HepG2 (cell line): ENCODE measurements at regions not wholly inside any gene's neighbourhood (a gene's known extent, or its start where the extent isn't known, plus 50 kb on each side); places are given as distances from the start of the nearest gene placed in this dataset.

Source experiments
- ATAC-seq: fragments of 200-7000 bp; cut with Tn5 transposase; 3 replicates; pipeline ENCODE4 v1.9.1; 2020; ENCODE audit warnings: mild to moderate bottlenecking, moderate library complexity
- BruUV-seq: library from RNA; stranded (reverse); fragments of 400-500 nt; replicated peaks from 2 replicates; lab custom pipeline; 2021; lab: Mats Ljungman, UMichigan
- CTCF ChIA-PET: fragments of 300-600 bp; formaldehyde crosslinking; extraction: SDS; loops from one replicate; lab custom pipeline; 2021; ENCODE audit warnings: low total read pairs, inconsistent platforms, low intra/inter-chr PET ratio; lab: Yijun Ruan, JAX
- POLR2A ChIA-PET: fragments of 350-600 bp; sonication (Branson Sonifier 250); formaldehyde crosslinking; loops from one replicate; lab custom pipeline; 2020; ENCODE audit warnings: antibody characterized with exemption, inconsistent platforms; lab: Yijun Ruan, JAX
- DNase-seq: peaks from one replicate; pipeline ENCODE4 v3.0.0-alpha.2; 2015; ENCODE audit warnings: low spot score
- FAIRE-seq: peaks from 3 replicates; lab custom pipeline; 2011; peaks lifted over from hg19 to GRCh38; lab: Jason Lieb, UNC
- H2AFZ ChIP-seq: one replicate; pipeline ENCODE4 v1.6.1; 2011; ENCODE audit warnings: low read length, inconsistent platforms
- H3K27ac ChIP-seq: fragments of 300-600 bp; 3 replicates; pipeline ENCODE4 v1.8.0; 2011; ENCODE audit warnings: mixed run types, mild to moderate bottlenecking, mixed read lengths, low read length, inconsistent platforms; ENCODE audit not compliant: insufficient read depth; ENCODE audit errors: extremely low read length
- H3K27me3 ChIP-seq, 2 experiments: fragments of 200-600 bp in 1 of 2; 2 replicates in 1 of 2; 3 replicates in 1 of 2; pipeline versions ENCODE4 v1.6.0 to v1.8.0; 2011; ENCODE audit warnings: low read length in 2 of 2, mild to moderate bottlenecking in 2 of 2, moderate library complexity in 2 of 2, inconsistent platforms in 1 of 2; ENCODE audit not compliant: insufficient read depth in 2 of 2, control insufficient read depth in 1 of 2
- H3K36me3 ChIP-seq, 2 experiments: fragments of 200-600 bp in 1 of 2; replicated peaks in 1 of 2; 2 replicates in 1 of 2; 3 replicates in 1 of 2; pipeline versions ENCODE4 v1.5.1 to v1.8.0; 2011; ENCODE audit warnings: low read length in 2 of 2, inconsistent platforms in 1 of 2; ENCODE audit not compliant: insufficient read depth in 2 of 2, control insufficient read depth in 1 of 2
- H3K4me1 ChIP-seq: 2 replicates; pipeline ENCODE4 v1.5.1; 2012; ENCODE audit warnings: low read length, inconsistent platforms; ENCODE audit not compliant: insufficient read depth
- H3K4me2 ChIP-seq: 2 replicates; pipeline ENCODE4 v1.6.0; 2011; ENCODE audit warnings: low read depth, low read length, inconsistent platforms
- H3K4me3 ChIP-seq, 3 experiments: fragments of 200-600 bp in 1 of 3; sonication (generic), shearing (Covaris generic) in 1 of 3; replicated peaks in 1 of 3; 2 replicates each; pipeline ENCODE4 v1.5.1; 2011 to 2016; ENCODE audit warnings: low read length in 3 of 3, inconsistent platforms in 2 of 3, low read depth in 2 of 3, mild to moderate bottlenecking in 2 of 3, control low read depth in 1 of 3, mixed read lengths in 1 of 3; ENCODE audit not compliant: insufficient read depth in 1 of 3
- H3K79me2 ChIP-seq: one replicate; pipeline ENCODE4 v1.6.1; 2011; ENCODE audit warnings: low read length, inconsistent platforms; ENCODE audit not compliant: insufficient read depth
- H3K9ac ChIP-seq: 2 replicates; pipeline ENCODE4 v1.6.0; 2011; ENCODE audit warnings: mild to moderate bottlenecking, low read depth, low read length, inconsistent platforms; ENCODE audit not compliant: insufficient read depth
- H3K9me3 ChIP-seq: 2 replicates; pipeline ENCODE4 v1.5.1; 2012; ENCODE audit warnings: mild to moderate bottlenecking, low read length
- H4K20me1 ChIP-seq: 2 replicates; pipeline ENCODE4 v1.6.0; 2011; ENCODE audit warnings: inconsistent platforms, mild to moderate bottlenecking, low read length, moderate library complexity; ENCODE audit not compliant: insufficient read depth
- ATF7 ChIP-seq, 2 experiments: fragments of 450-650 bp in 1 of 2; sonication (generic) in 1 of 2; formaldehyde crosslinking in 1 of 2; IDR thresholded peaks; 2 replicates each; pipeline versions ENCODE4 v1.4.0 to v1.6.1; 2016 to 2020; ENCODE audit warnings: antibody characterized with exemption in 1 of 2, mild to moderate bottlenecking in 1 of 2, missing genetic modification reagents in 1 of 2
- CREB1 ChIP-seq, 2 experiments: fragments of 450-650 bp in 1 of 2; IDR thresholded peaks; 2 replicates each; pipeline ENCODE4 v1.6.1; 2016 to 2017; ENCODE audit warnings: control low read depth in 1 of 2, mild to moderate bottlenecking in 1 of 2, missing compliant biosample characterization in 1 of 2, missing genetic modification characterization in 1 of 2
- FOXC1 ChIP-seq: sonication (generic); formaldehyde crosslinking; IDR thresholded peaks from 2 replicates; pipeline ENCODE4 v1.8.0; 2022; ENCODE audit warnings: mild to moderate bottlenecking, missing genetic modification reagents, borderline replicate concordance
- HOXA3 ChIP-seq: sonication (generic); formaldehyde crosslinking; IDR thresholded peaks from 2 replicates; pipeline ENCODE4 v1.5.0; 2020; ENCODE audit warnings: missing genetic modification reagents
- KDM5B ChIP-seq: sonication (generic); formaldehyde crosslinking; IDR thresholded peaks from 2 replicates; pipeline ENCODE4 v1.4.0; 2020; ENCODE audit warnings: missing genetic modification reagents, mild to moderate bottlenecking, borderline replicate concordance
- MIER3 ChIP-seq: IDR thresholded peaks from 2 replicates; pipeline ENCODE4 v1.6.1; 2016; ENCODE audit warnings: missing compliant biosample characterization, borderline replicate concordance
- MXD4 ChIP-seq: IDR thresholded peaks from 2 replicates; pipeline ENCODE4 v1.6.1; 2016; ENCODE audit warnings: mild to moderate bottlenecking, missing biosample characterization, missing genetic modification reagents
- NFE2 ChIP-seq: sonication (generic); formaldehyde crosslinking; IDR thresholded peaks from 2 replicates; pipeline ENCODE4 v1.4.0; 2020; ENCODE audit warnings: missing genetic modification reagents
- RCOR2 ChIP-seq: IDR thresholded peaks from 2 replicates; pipeline ENCODE4 v1.6.1; 2016; ENCODE audit warnings: missing biosample characterization, missing genetic modification reagents
- SNAPC2 ChIP-seq: sonication (generic); formaldehyde crosslinking; IDR thresholded peaks from 2 replicates; pipeline ENCODE4 v1.8.1; 2022; ENCODE audit warnings: mild to moderate bottlenecking, missing genetic modification reagents
- YEATS2 ChIP-seq: sonication (generic); formaldehyde crosslinking; IDR thresholded peaks from 2 replicates; pipeline ENCODE4 v1.4.0; 2020; ENCODE audit warnings: missing genetic modification reagents, borderline replicate concordance
- ZBTB26 ChIP-seq: IDR thresholded peaks from 2 replicates; pipeline ENCODE4 v1.6.1; 2016; ENCODE audit warnings: missing compliant biosample characterization, missing genetic modification reagents, borderline replicate concordance
- ZFX ChIP-seq: sonication (generic); formaldehyde crosslinking; IDR thresholded peaks from 2 replicates; pipeline ENCODE4 v1.4.0; 2020; ENCODE audit warnings: mild to moderate bottlenecking, low read depth, missing genetic modification reagents, moderate library complexity
- ZNF232 ChIP-seq: sonication (generic); formaldehyde crosslinking; IDR thresholded peaks from 2 replicates; pipeline ENCODE4 v1.4.0; 2020; ENCODE audit warnings: missing genetic modification reagents, borderline replicate concordance
- ZNF572 ChIP-seq: sonication (generic); formaldehyde crosslinking; IDR thresholded peaks from 2 replicates; pipeline ENCODE4 v1.5.1; 2020; ENCODE audit warnings: mild to moderate bottlenecking, missing genetic modification reagents
- ZSCAN21 ChIP-seq: sonication (generic); formaldehyde crosslinking; IDR thresholded peaks from 2 replicates; pipeline ENCODE4 v1.8.0; 2022; ENCODE audit warnings: mild to moderate bottlenecking, missing genetic modification reagents, moderate library complexity, borderline replicate concordance
- WGBS: methylation state at CpG from one replicate; pipeline ENCODE4 v1.1.6; 2017; ENCODE audit warnings: low lambda C conversion rate; 5-methylcytosine and 5-hydroxymethylcytosine counted together
- in situ Hi-C: cut with HindIII; loops from 2 replicates; pipeline ENCODE4 v1.10.0; 2017; ENCODE audit warnings: low pct_unique_long_range_greater_than_20kb; ENCODE audit not compliant: extremely low pct_ligation_motif_present
- intact Hi-C: fragments of 100-400 bp; cut with micrococcal nuclease; formaldehyde crosslinking; loops from one replicate; pipeline ENCODE4 v1.10.0; 2022; ENCODE audit not compliant: unreplicated experiment
- TF ChIP-seq, protein P1 (sequence below): sonication (generic); formaldehyde crosslinking; IDR thresholded peaks from 2 replicates; pipeline ENCODE4 v1.8.1; 2023; ENCODE audit warnings: mild to moderate bottlenecking, missing genetic modification reagents
- TF ChIP-seq, protein P2 (sequence below): sonication (generic); formaldehyde crosslinking; IDR thresholded peaks from 2 replicates; pipeline ENCODE4 v1.8.1; 2022; ENCODE audit warnings: low read depth, mild to moderate bottlenecking, missing genetic modification reagents

DNA sequence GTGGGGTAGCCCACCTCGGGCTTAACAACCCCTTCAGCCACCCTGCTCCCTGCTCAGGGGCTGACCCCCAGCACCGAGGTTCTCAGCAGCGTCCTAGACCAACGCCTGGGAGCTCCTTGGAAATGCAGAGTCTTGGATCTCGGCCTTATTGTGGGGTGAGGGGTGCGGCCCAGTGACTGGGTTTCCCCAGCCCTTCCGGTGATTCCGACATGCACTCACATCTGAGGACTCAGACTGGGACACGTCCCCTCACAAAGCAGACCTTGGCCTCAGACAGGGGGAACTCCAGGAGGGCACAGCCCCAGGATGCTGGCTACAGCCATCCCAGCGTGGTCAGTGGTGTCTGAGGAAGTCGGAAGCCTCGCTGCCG is 117.7 kb downstream of the RFLNA start:
- Histone ChIP-seq H4K20me1 (no peaks in the 10 kb centered on the region), H3K27ac (no peak overlapping the region), H3K4me2 (no peak overlapping the region), H3K79me2 (no peaks in the 10 kb centered on the region), H3K4me1 (no peaks in the 10 kb centered on the region), H3K36me3 (peaks cover 3 to 22% of the 10 kb centered on the region in 2 experiments; a peak in 4 of 5 replicates), H2AFZ (no peak overlapping the region), H3K9ac (no peak overlapping the region), H3K9me3 (no peaks in the 10 kb centered on the region), H3K4me3 (no peak overlapping the region), H3K27me3 (no peaks in the 10 kb centered on the region)
- in situ Hi-C loops (no loop called here), intact Hi-C loops (no loop called here)
- ChIA-PET POLR2A (no interaction called here), CTCF (no interaction called here)
- TF ChIP-seq FOXC1 (CRISPR knock-in tag) (no peak), MIER3 (CRISPR knock-in tag) (no peak), RCOR2 (CRISPR knock-in tag) (no peak), MXD4 (CRISPR knock-in tag) (no peak), ZNF572 (no peak), ATF7 (IDR thresholded peaks at IDR 0.05) (no peak), ATF7 (CRISPR knock-in tag; IDR thresholded peaks at IDR 0.05) (no peak), HOXA3 (CRISPR knock-in tag) (no peak), CREB1 (IDR thresholded peaks at IDR 0.05) (no peak), CREB1 (CRISPR knock-in tag; IDR thresholded peaks at IDR 0.05) (no peak), ZFX (CRISPR knock-in tag) (no peak), ZNF232 (CRISPR knock-in tag) (no peak), YEATS2 (CRISPR knock-in tag) (no peak), NFE2 (CRISPR knock-in tag) (no peak), SNAPC2 (no peak), ZSCAN21 (CRISPR knock-in tag) (no peak), ZBTB26 (CRISPR knock-in tag) (no peak), KDM5B (CRISPR knock-in tag) (no peak)
- TF ChIP-seq, protein P1, sequence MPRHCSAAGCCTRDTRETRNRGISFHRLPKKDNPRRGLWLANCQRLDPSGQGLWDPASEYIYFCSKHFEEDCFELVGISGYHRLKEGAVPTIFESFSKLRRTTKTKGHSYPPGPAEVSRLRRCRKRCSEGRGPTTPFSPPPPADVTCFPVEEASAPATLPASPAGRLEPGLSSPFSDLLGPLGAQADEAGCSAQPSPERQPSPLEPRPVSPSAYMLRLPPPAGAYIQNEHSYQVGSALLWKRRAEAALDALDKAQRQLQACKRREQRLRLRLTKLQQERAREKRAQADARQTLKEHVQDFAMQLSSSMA (CRISPR knock-in tag) = no peak
- TF ChIP-seq, protein P2, sequence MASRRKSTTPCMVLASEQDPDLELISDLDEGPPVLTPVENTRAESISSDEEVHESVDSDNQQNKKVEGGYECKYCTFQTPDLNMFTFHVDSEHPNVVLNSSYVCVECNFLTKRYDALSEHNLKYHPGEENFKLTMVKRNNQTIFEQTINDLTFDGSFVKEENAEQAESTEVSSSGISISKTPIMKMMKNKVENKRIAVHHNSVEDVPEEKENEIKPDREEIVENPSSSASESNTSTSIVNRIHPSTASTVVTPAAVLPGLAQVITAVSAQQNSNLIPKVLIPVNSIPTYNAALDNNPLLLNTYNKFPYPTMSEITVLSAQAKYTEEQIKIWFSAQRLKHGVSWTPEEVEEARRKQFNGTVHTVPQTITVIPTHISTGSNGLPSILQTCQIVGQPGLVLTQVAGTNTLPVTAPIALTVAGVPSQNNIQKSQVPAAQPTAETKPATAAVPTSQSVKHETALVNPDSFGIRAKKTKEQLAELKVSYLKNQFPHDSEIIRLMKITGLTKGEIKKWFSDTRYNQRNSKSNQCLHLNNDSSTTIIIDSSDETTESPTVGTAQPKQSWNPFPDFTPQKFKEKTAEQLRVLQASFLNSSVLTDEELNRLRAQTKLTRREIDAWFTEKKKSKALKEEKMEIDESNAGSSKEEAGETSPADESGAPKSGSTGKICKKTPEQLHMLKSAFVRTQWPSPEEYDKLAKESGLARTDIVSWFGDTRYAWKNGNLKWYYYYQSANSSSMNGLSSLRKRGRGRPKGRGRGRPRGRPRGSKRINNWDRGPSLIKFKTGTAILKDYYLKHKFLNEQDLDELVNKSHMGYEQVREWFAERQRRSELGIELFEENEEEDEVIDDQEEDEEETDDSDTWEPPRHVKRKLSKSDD = no peak
- no peak for DNase-seq
- no TSS peak for BruUV-seq
- no peak for ATAC-seq
- 80% methylated on average over 2 of the region's 13 CpGs for WGBS
- FAIRE-seq = no peak
